IPS-11a (cell line): ENCODE measurements at regions not wholly inside any gene's neighbourhood (a gene's known extent, or its start where the extent isn't known, plus 50 kb on each side); places are given as distances from the start of the nearest gene placed in this dataset.

ENCODE experiments used
- H3K4me3 ChIP-seq: one replicate; pipeline ENCODE4 v1.5.1; 2013; ENCODE audit warnings: low read depth, low read length, control low read depth

DNA sequence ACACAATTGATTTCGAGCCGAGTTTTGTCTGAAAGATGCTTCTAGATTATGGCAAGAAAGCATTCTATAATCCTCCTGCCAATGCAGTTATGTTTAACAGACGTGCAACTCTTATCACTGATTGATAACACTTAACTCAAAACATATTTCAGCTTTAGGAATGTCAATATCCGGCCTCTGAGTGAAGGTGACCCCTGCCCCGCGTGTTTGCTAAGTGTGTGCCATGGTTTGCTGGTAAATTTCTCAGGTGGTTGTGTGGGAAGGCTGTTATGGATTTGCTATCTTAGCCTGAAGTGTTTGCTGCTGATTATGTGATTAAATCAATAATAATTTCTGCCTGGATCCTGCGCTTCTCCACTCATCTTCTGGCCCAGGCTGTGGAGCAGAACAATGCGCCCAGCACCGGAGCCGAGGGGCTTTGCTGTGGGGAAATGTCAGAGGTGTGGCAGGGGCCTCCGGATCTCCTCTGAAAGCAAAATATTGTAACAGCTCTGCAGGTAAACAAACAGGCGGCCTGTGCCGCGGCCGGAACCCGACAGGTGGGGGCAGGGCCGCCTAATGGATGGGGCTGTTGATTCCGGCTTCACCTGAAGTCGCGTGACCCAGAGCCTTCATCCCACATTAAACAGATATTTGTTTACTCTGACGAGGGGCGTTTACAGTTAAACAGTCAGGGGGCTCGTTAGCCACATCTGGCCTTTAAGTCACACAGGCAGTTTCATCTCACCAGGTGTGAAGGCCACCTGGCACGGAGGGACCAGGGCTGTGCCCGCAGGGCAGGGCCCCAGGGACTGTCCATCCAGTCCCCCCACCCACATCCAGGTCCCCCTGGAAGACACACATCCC is 210.7 kb upstream of the SALL3 start:
- H3K4me3 ChIP-seq, result no peak overlapping the region

DNA sequence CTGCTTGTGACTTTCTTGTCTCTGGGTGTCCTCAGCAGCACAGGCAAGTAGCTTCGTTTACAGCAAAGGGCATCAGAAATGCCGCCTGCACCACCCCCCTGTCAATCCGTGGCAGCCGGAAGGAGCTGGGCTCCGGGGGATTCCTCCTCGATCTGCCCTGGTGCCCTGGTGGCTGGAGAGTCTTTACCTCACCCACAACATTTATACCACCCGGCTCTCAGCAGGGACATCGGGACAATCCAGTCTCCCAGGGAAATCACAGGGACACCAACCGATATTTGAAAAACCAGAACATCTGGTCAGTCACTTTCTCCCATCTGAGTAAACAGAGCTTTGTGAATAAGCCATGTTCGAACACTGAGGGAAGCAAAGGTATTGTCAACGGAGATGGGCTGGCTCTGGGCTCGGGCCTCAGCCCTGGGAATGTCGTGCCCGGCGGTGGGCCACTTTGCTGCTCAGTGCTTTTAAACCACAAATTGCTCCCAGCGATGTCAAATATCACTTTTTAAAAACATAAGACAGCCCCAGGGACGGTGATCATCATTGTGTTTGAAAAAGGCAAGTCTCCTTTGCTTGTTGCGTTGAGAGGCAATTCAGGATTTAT is 210.0 kb upstream of the SALL3 start:
- no peak overlapping the region for H3K4me3 ChIP-seq

DNA sequence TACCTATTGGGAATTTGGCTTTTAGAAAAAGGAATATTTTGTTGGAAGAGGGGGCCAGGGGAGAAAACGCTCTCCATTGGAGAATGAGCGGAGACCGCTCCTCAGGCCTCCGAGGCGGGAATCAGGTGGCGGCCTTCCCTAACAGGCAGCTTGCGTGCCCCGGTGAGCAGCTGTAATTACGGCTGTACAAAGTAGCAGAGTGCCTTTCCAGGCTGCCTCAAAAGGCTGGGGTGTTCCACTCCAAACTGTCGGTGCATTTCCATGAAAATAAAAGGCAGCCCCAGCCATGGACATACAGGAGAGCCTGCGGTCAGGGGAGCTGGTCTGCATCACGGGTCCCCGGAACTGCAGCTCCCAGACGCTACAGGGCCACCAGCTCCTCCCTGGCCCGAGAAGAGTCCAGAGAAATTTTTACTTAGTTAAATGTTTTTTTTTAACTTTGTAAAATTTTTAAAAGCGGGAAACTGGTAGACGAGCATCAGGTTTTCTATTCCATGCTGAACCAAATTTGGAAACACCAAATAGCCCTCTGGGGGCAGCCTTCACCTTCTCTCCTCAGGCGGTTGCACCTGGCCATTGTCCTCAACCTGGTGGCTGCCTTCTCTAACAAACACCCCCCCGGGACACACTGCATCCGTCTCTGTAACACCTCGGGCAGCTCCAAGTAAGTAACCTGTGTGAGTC is 209.3 kb upstream of the SALL3 start:
- H3K4me3 ChIP-seq, result no peak overlapping the region

- H3K4me3 ChIP-seq, result no peak overlapping the region
These were observed 208.8 kb upstream of the SALL3 start for GRCh38 chr18:78770823-78771139.

GRCh38 chr18:78771496-78772359 is 207.9 kb upstream of the SALL3 start:
- H3K4me3 ChIP-seq, result no peak overlapping the region

GRCh38 chr18:78772360-78773302 is 207.0 kb upstream of the SALL3 start:
- no peak overlapping the region for H3K4me3 ChIP-seq

GRCh38 chr18:78773303-78773755 is 206.3 kb upstream of the SALL3 start:
- H3K4me3 ChIP-seq, result no peak overlapping the region

- H3K4me3 ChIP-seq, result no peak overlapping the region
These were observed 205.8 kb upstream of the SALL3 start for GRCh38 chr18:78773819-78774218.

DNA sequence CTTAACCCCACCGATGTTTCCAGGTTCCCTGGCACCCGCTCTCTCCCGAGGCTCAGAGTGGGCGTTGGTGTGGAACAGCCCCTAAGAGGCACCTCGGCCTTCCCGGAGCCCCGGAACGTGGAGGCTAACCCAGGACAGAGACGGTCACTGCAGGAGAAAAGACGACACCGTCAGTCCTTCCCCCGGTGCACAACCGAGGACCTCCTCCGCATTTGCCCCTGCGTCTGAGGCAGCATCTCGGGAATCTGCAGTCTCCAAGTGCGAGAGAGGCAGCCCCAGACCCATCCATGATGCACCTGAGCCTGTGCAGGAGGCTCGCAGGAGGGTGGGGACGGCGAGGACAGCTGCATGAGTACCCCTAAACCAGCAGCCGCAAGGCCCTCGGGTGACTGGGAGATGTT is 204.9 kb upstream of the SALL3 start:
- H3K4me3 ChIP-seq, result no peak overlapping the region

DNA sequence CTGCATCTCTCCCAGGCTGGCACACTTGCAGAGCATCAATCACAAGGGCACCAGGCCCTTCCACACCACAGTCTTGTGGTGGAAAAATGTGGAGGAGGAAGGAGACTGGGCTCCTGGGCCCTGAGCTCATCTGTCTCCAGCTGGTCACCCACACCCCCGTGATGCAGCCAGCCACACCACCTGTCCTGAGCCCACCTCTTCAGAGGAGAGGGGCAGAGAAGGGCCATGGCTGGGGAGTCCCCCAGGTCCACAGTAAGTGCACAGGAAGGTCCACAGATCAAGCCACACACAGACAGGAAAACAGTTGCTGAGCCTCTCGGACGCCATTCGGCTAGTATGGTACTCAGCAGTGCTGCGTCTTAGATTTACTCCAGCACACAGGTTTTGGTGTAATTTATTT is 203.5 kb upstream of the SALL3 start:
- H3K4me3 ChIP-seq, result no peak overlapping the region

- H3K4me3 ChIP-seq, result no peak overlapping the region
These were observed 202.8 kb upstream of the SALL3 start for GRCh38 chr18:78776706-78777285.

DNA sequence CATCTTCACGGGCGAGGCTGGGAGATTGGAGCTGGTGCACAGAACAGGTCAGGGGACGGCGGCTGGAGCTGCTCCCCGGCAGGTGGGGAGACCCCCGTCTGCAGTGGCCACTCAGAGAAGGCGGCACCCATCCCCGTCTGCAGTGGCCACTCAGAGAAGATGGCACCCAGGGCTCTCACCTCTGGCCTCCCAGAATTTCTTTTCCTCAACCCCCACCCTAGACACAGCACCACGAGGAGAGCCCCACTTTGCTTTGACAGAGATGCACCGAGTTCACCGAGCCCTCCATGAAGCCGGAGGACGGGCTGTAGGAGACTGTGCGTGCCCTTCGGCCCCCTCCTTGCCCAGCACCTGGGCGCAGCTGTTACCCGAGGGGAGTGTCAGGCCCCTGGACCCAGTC is 201.6 kb upstream of the SALL3 start:
- no peak overlapping the region for H3K4me3 ChIP-seq

DNA sequence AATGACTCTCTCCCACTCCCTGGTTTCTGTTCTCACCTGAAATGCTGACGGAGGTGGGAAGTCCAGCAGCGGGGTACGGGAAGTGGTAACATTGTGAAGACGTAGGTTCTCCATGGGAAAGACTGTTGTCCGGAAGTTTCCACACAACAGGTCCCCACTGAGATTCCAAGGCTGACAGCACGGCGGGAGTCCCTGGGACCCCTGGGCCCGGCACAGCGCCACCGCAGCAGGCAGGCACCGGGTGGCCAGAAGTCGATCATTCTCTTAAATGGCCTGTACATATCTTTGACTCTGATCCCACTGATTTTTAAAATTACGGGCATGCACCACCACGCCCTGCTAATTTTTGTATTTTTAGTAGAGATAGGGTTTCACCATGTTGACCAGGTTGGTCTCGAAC is 201.0 kb upstream of the SALL3 start:
- no peak overlapping the region for H3K4me3 ChIP-seq

DNA sequence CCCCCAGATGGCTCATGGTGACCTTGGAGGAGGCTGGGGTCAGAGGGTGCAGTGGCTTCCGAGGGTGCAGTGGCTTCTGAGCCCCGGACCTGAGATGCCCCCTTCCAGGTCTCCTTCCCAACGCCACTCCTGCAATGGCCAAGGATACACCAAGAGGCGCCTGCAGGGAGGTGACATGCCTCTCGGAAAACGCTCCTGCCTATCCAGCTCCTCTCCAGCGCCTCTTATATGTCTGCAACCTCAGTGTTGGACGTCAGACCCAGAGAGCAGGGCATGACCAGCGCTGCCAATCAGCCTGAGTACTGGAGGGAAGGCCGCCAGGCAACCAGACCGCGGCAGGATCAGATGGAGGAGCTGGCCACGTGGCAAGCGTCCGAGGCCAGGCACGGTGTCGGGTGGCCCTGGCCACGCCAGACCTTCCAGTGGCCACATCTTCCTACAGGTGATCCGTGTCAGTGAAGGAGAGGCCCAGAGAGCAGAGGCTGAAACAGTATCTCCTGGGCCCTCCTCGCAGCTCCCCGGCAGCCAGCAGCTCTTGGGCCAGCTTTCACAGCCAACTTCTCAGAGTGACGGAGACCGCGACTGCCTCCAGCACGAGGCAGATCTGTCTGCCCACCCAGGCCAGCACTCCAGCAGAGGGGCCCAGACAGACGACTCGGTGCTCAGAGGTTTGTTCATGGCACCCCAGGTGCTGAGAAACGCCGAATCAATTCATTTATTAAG is 199.5 kb upstream of the SALL3 start:
- no peak overlapping the region for H3K4me3 ChIP-seq

GRCh38 chr18:78780719-78781600 is 198.7 kb upstream of the SALL3 start:
- H3K4me3 ChIP-seq, result no peak overlapping the region

DNA sequence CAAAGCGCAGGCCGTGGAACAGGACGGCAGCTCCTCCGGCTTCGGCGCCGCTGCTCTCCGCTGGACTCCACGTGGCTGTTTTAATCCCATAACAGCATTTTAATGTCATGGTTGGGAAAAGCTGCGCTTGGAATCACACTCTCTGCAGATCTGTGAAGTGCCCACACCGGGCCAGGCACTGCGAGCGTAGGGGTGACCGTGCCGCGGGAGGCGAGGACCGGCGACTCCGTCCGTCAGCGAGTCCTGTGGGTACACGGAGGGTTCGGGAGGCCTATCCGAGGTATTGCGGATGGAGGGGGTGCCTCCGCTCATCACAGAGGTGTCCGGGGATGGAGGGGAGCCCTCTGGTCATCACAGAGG is 198.0 kb upstream of the SALL3 start:
- no peak overlapping the region for H3K4me3 ChIP-seq

- no peak overlapping the region for H3K4me3 ChIP-seq
These were observed 196.6 kb upstream of the SALL3 start for GRCh38 chr18:78782951-78783563.

DNA sequence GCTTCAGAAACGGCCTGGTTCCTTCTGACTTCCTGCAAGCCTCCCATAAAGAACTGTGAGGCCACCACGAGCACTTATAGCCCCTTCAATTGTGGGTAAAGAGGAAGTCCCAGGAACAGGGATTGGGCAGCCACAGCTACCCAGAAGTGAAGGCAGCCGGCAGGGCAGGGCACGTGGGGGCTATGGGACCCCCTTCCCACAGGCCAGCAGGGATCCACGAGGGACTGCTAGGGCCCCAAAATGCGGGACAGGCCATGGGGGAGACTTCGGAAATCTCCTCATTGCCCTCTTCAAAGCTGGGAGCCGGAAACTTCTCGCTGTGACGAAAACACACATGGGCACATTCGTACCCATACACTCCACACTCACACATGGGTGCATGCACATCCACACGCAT is 196.1 kb upstream of the SALL3 start:
- H3K4me3 ChIP-seq, result no peak overlapping the region
